B cell (primary cell): ENCODE measurements at regions not wholly inside any gene's neighbourhood (a gene's known extent, or its start where the extent isn't known, plus 50 kb on each side); places are given as distances from the start of the nearest gene placed in this dataset.

Source experiments
- CTCF ChIP-seq: fragments of 200-600 bp; IDR thresholded peaks from one replicate; pipeline ENCODE4 v1.8.0; 2022; ENCODE audit warnings: antibody characterized with exemption, mild to moderate bottlenecking
- EZH2 ChIP-seq: IDR thresholded peaks from 2 replicates; pipeline ENCODE4 v1.6.1; 2012; ENCODE audit warnings: borderline replicate concordance, low read depth, mild to moderate bottlenecking, moderate library complexity, low read length; ENCODE audit not compliant: insufficient read depth, poor library complexity, severe bottlenecking

- TF ChIP-seq CTCF (no peak), EZH2 (no peak)
Observed at GRCh38 chr3:176824811-176825210, 372.5 kb downstream of the TBL1XR1 start.
